WTC11 (cell line): ENCODE measurements at regions not wholly inside any gene's neighbourhood (a gene's known extent, or its start where the extent isn't known, plus 50 kb on each side); places are given as distances from the start of the nearest gene placed in this dataset.

Experiments used
- CREB1 ChIP-seq: sonication (generic); formaldehyde crosslinking; IDR thresholded peaks from 2 replicates; pipeline ENCODE4 v1.8.0; 2023; ENCODE audit warnings: mild to moderate bottlenecking, missing genetic modification reagents
- GABPB1 ChIP-seq: sonication (generic); formaldehyde crosslinking; IDR thresholded peaks from 2 replicates; pipeline ENCODE4 v1.8.1; 2023; ENCODE audit warnings: mild to moderate bottlenecking, missing genetic modification reagents
- NFE2L1 ChIP-seq: sonication (generic); formaldehyde crosslinking; IDR thresholded peaks from 2 replicates; pipeline ENCODE4 v1.8.1; 2023; ENCODE audit warnings: missing genetic modification reagents
- NFYB ChIP-seq: sonication (generic); formaldehyde crosslinking; conservative IDR thresholded peaks from 2 replicates; pipeline ENCODE4 v1.8.0; 2022; ENCODE audit warnings: low read depth, missing genetic modification reagents
- SMAD3 ChIP-seq: sonication (generic); formaldehyde crosslinking; IDR thresholded peaks from 2 replicates; pipeline ENCODE4 v1.8.0; 2022; ENCODE audit warnings: missing genetic modification reagents, mild to moderate bottlenecking, borderline replicate concordance
- SP1 ChIP-seq: sonication (generic); formaldehyde crosslinking; conservative IDR thresholded peaks from 2 replicates; pipeline ENCODE4 v1.8.1; 2022; ENCODE audit warnings: missing genetic modification reagents
- ZNF416 ChIP-seq: fragments of 250-450 bp; sonication (Bioruptor Pico); IDR thresholded peaks from 2 replicates; pipeline ENCODE4 v1.9.0; 2021; ENCODE audit warnings: mild to moderate bottlenecking, inconsistent platforms
- TF ChIP-seq, protein P1 (sequence below): fragments of 250-450 bp; sonication (Bioruptor Pico); IDR thresholded peaks from 2 replicates; pipeline ENCODE4 v1.9.0; 2021; ENCODE audit warnings: moderate library complexity, mild to moderate bottlenecking, inconsistent platforms, borderline replicate concordance
- TF ChIP-seq, protein P2 (sequence below): fragments of 200-600 bp; IDR thresholded peaks from 2 replicates; pipeline ENCODE4 v1.8.0; 2022; ENCODE audit warnings: antibody characterized with exemption

DNA sequence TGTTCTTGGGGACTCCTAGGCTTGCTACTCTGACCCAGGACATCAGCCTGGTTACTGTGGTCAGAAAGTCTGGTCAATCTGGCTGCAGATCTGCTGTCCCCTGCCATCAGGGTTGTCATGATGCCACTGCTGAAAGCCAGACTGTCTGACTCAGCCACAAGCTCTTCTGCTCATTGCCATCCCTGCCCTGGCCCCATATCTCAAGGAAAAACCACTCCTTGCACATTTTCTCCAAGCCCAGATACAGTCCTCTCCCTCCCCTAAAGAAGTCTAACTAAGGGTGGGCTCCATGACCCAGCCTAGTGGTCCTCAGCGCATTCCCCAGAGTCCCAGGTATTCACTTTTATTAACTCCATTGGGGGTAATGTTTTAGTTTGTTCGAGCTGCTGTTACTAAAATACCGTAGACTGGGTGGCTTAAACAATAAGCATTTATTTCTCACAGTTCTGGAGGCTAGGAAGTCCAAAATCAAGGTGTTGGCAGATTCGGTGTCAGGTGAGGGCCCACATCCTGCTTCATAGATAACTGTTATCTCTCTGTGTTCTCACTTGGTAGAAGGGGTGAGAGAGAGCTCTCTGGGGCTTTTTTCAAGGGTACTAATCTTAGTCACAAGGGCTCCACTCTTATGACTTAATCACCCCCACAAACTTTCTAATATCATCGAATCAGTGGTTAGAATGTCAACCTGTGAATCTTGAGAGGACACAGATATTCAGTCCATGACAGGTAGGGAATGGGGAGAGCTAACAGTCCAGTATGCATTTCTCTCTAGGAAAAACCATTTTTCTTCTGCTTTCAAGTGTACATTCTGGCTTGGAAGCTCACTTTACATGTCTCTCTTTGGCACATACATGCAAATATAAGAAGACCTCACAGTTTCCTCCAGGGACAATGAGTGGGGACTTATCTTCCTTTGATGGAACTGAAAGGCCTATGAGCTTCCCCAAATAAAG lies 94.8 kb upstream of the CXCR4 start:
- no peak for TF ChIP-seq SP1 (CRISPR knock-in tag)
- TF ChIP-seq SMAD3 (CRISPR knock-in tag): no peak
- no peak for TF ChIP-seq NFYB (CRISPR knock-in tag)
- no peak for TF ChIP-seq GABPB1 (CRISPR knock-in tag)
- TF ChIP-seq NFE2L1 (CRISPR knock-in tag): no peak
- TF ChIP-seq, protein P1, sequence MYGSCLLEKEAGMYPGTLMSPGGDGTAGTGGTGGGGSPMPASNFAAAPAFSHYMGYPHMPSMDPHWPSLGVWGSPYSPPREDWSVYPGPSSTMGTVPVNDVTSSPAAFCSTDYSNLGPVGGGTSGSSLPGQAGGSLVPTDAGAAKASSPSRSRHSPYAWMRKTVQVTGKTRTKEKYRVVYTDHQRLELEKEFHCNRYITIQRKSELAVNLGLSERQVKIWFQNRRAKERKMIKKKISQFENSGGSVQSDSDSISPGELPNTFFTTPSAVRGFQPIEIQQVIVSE (CRISPR knock-in tag): no peak
- no peak for TF ChIP-seq ZNF416 (CRISPR knock-in tag)
- TF ChIP-seq, protein P2, sequence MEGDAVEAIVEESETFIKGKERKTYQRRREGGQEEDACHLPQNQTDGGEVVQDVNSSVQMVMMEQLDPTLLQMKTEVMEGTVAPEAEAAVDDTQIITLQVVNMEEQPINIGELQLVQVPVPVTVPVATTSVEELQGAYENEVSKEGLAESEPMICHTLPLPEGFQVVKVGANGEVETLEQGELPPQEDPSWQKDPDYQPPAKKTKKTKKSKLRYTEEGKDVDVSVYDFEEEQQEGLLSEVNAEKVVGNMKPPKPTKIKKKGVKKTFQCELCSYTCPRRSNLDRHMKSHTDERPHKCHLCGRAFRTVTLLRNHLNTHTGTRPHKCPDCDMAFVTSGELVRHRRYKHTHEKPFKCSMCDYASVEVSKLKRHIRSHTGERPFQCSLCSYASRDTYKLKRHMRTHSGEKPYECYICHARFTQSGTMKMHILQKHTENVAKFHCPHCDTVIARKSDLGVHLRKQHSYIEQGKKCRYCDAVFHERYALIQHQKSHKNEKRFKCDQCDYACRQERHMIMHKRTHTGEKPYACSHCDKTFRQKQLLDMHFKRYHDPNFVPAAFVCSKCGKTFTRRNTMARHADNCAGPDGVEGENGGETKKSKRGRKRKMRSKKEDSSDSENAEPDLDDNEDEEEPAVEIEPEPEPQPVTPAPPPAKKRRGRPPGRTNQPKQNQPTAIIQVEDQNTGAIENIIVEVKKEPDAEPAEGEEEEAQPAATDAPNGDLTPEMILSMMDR: no peak
- no peak for TF ChIP-seq CREB1 (CRISPR knock-in tag)
